Transverse colon (tissue), 4 donors: ENCODE measurements at regions not wholly inside any gene's neighbourhood (a gene's known extent, or its start where the extent isn't known, plus 50 kb on each side); places are given as distances from the start of the nearest gene placed in this dataset.

Experiments used
- POLR2AphosphoS5 ChIP-seq, 3 donors: sonication (generic); formaldehyde crosslinking; IDR thresholded peaks; one replicate each; pipeline ENCODE4 v1.6.1; 2016; ENCODE audit warnings: antibody characterized with exemption in 3 of 3
- TF ChIP-seq, protein P1 (sequence below), 5 experiments: fragments of 200-600 bp in 3 of 5; fragments of 450-650 bp in 2 of 5; sonication (generic) in 3 of 5; IDR thresholded peaks; 1 replicate in 2 of 5; 2 replicates in 3 of 5; pipeline ENCODE4 v1.5.1; 2016 to 2017; ENCODE audit warnings: antibody characterized with exemption in 5 of 5, inconsistent platforms in 3 of 5, mild to moderate bottlenecking in 2 of 5, moderate library complexity in 1 of 5

GRCh38 chr20:17097603-17098002, 129.2 kb upstream of the PCSK2 start:
- TF ChIP-seq, protein P1, sequence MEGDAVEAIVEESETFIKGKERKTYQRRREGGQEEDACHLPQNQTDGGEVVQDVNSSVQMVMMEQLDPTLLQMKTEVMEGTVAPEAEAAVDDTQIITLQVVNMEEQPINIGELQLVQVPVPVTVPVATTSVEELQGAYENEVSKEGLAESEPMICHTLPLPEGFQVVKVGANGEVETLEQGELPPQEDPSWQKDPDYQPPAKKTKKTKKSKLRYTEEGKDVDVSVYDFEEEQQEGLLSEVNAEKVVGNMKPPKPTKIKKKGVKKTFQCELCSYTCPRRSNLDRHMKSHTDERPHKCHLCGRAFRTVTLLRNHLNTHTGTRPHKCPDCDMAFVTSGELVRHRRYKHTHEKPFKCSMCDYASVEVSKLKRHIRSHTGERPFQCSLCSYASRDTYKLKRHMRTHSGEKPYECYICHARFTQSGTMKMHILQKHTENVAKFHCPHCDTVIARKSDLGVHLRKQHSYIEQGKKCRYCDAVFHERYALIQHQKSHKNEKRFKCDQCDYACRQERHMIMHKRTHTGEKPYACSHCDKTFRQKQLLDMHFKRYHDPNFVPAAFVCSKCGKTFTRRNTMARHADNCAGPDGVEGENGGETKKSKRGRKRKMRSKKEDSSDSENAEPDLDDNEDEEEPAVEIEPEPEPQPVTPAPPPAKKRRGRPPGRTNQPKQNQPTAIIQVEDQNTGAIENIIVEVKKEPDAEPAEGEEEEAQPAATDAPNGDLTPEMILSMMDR (IDR thresholded peaks at IDR 0.05): no peak
- TF ChIP-seq POLR2AphosphoS5 (IDR thresholded peaks at IDR 0.05): no peak
